AG04449 (cell line): ENCODE measurements at regions not wholly inside any gene's neighbourhood (a gene's known extent, or its start where the extent isn't known, plus 50 kb on each side); places are given as distances from the start of the nearest gene placed in this dataset.

ENCODE experiments used
- CTCF ChIA-PET: fragments of 350-600 bp; formaldehyde crosslinking; extraction: SDS; loops from one replicate; lab custom pipeline; 2021; ENCODE audit warnings: antibody characterized with exemption; lab: Yijun Ruan, JAX
- POLR2A ChIA-PET: fragments of 400-600, 350-600 bp; formaldehyde crosslinking; extraction: SDS; loops from one replicate; lab custom pipeline; 2020; ENCODE audit warnings: antibody characterized with exemption, inconsistent platforms; lab: Yijun Ruan, JAX
- DNase-seq: peaks from one replicate; pipeline ENCODE4 v3.0.0-alpha.2; 2010; ENCODE audit warnings: low read depth, low spot score
- H3K4me3 ChIP-seq: 2 replicates; pipeline ENCODE4 v1.5.1; 2011; ENCODE audit warnings: low read depth, mild to moderate bottlenecking, control low read depth, low read length
- CTCF ChIP-seq: IDR thresholded peaks from one replicate; pipeline ENCODE4 v1.5.1; 2011; ENCODE audit warnings: mild to moderate bottlenecking, moderate library complexity, low read length, control low read depth, inconsistent platforms; ENCODE audit not compliant: insufficient read depth; ENCODE audit errors: missing control alignments

- CTCF ChIA-PET = interaction anchor here (0.8 to 1.2 kb wide), 2 partner anchors 11 to 15 kb away, joined by 3 read pairs; no protein-coding TSS in a partner anchor
- POLR2A ChIA-PET = no interaction called here
- H3K4me3 ChIP-seq = no peak overlapping the region
- TF ChIP-seq CTCF = no peak
- no peak for DNase-seq
Observed at GRCh38 chrX:45794323-45794994, 593.8 kb upstream of the DIPK2B start.

- no peak for DNase-seq
- POLR2A ChIA-PET = interaction anchor here (0.6 to 1.6 kb wide), 2 partner anchors 19 to 48 kb away, joined by 3 to 9 read pairs; no protein-coding TSS in a partner anchor
- CTCF ChIA-PET = interaction anchor here (1.1 to 2.5 kb wide), 3 partner anchors 8 to 13 kb away, joined by 3 to 10 read pairs (median 3); no protein-coding TSS in a partner anchor
- no peak overlapping the region for H3K4me3 ChIP-seq
- no peak for TF ChIP-seq CTCF
Observed at GRCh38 chrX:45788941-45789348, 588.3 kb upstream of the DIPK2B start.

GRCh38 chrX:45788315-45788714 lies 587.6 kb upstream of the DIPK2B start:
- DNase-seq = no peak
- ChIA-PET CTCF (interaction anchor here (1.4 to 2.5 kb wide), 2 partner anchors 10 to 13 kb away, joined by 3 to 10 read pairs; no protein-coding TSS in a partner anchor), POLR2A (interaction anchor here (1.6 kb wide), 1 partner anchor 18 kb away, joined by 9 read pairs; no protein-coding TSS in a partner anchor)
- TF ChIP-seq CTCF = no peak
- no peak overlapping the region for H3K4me3 ChIP-seq

- DNase-seq = no peak
- CTCF ChIA-PET = interaction anchor here (1.4 kb wide), 1 partner anchor 9 kb away, joined by 3 read pairs; no protein-coding TSS in a partner anchor
- POLR2A ChIA-PET = no interaction called here
Observed at GRCh38 chrX:45784590-45784989, 583.9 kb upstream of the DIPK2B start.

GRCh38 chrX:45783002-45783401 lies 582.3 kb upstream of the DIPK2B start:
- POLR2A ChIA-PET = no interaction called here
- H3K4me3 ChIP-seq = no peak overlapping the region
- no peak for DNase-seq
- CTCF ChIA-PET = interaction anchor here (1.1 kb wide), 1 partner anchor 12 kb away, joined by 3 read pairs; no protein-coding TSS in a partner anchor
- no peak for TF ChIP-seq CTCF

More at GRCh38 chrX:45784590-45784989, 583.9 kb upstream of the DIPK2B start:
- no peak overlapping the region for H3K4me3 ChIP-seq
- no peak for TF ChIP-seq CTCF

GRCh38 chrX:45781901-45782553 lies 581.4 kb upstream of the DIPK2B start:
- POLR2A ChIA-PET = interaction anchor here (1.7 kb wide), 1 partner anchor 10 kb away, joined by 4 read pairs; no protein-coding TSS in a partner anchor
- peak; percentile 28 for TF ChIP-seq CTCF
- no peak for DNase-seq
- CTCF ChIA-PET = interaction anchor here (0.6 to 0.7 kb wide), 2 partner anchors 11 to 19 kb away, joined by 3 read pairs; no protein-coding TSS in a partner anchor
- H3K4me3 ChIP-seq = no peak overlapping the region
